WTC11 (cell line): ENCODE measurements at regions not wholly inside any gene's neighbourhood (a gene's known extent, or its start where the extent isn't known, plus 50 kb on each side); places are given as distances from the start of the nearest gene placed in this dataset.

Experiments
- ATAC-seq: fragments of 200-7000 bp; cut with Tn5 transposase; 2 replicates; pipeline ENCODE4 v1.10.0; 2021; ENCODE audit warnings: mild to moderate bottlenecking, moderate library complexity
- CTCF ChIA-PET: fragments of 300-600 bp; sonication (Branson Sonifier 250); formaldehyde crosslinking; loops from one replicate; lab custom pipeline; 2021; ENCODE audit warnings: antibody characterized with exemption; lab: Charles Lee
- POLR2A ChIA-PET: fragments of 350-600 bp; sonication (Branson Sonifier 250); formaldehyde crosslinking; loops from one replicate; lab custom pipeline; 2021; ENCODE audit warnings: antibody characterized with exemption; lab: Charles Lee
- DNase-seq: peaks from one replicate; pipeline ENCODE4 v3.0.0; 2021; ENCODE audit warnings: low spot score
- H3K27ac Mint-ChIP-seq: 2 replicates; pipeline ENCODE4 v1.8.0; 2021; ENCODE audit warnings: mixed read lengths
- H3K27me3 Mint-ChIP-seq: 2 replicates; pipeline ENCODE4 v1.8.0; 2021; ENCODE audit warnings: low read depth, mild to moderate bottlenecking, moderate library complexity, mixed read lengths
- H3K36me3 Mint-ChIP-seq: 2 replicates; pipeline ENCODE4 v1.8.0; 2021; ENCODE audit warnings: mixed read lengths
- H3K4me1 Mint-ChIP-seq: 2 replicates; pipeline ENCODE4 v1.8.0; 2022; ENCODE audit warnings: mixed read lengths
- H3K4me3 Mint-ChIP-seq: 2 replicates; pipeline ENCODE4 v1.8.0; 2021; ENCODE audit warnings: mild to moderate bottlenecking, moderate library complexity, mixed read lengths
- H3K9me3 Mint-ChIP-seq: 2 replicates; pipeline ENCODE4 v1.8.0; 2021; ENCODE audit warnings: mixed read lengths
- ATF1 ChIP-seq: sonication (generic); formaldehyde crosslinking; IDR thresholded peaks from 2 replicates; pipeline ENCODE4 v1.8.1; 2023; ENCODE audit warnings: mild to moderate bottlenecking, moderate library complexity, missing genetic modification reagents
- ATF2 ChIP-seq: sonication (generic); formaldehyde crosslinking; IDR thresholded peaks from 2 replicates; pipeline ENCODE4 v1.8.1; 2022; ENCODE audit warnings: low read depth, missing genetic modification reagents, borderline replicate concordance
- E2F5 ChIP-seq: sonication (generic); formaldehyde crosslinking; IDR thresholded peaks from 2 replicates; pipeline ENCODE4 v1.8.1; 2022; ENCODE audit warnings: mild to moderate bottlenecking, moderate library complexity, missing genetic modification reagents
- ELF4 ChIP-seq: sonication (generic); formaldehyde crosslinking; IDR thresholded peaks from 2 replicates; pipeline ENCODE4 v1.8.1; 2022; ENCODE audit warnings: low read depth, mild to moderate bottlenecking, moderate library complexity, missing genetic modification reagents
- EMX1 ChIP-seq: fragments of 250-450 bp; sonication (Bioruptor Pico); IDR thresholded peaks from 2 replicates; pipeline ENCODE4 v1.8.0; 2021; ENCODE audit warnings: mild to moderate bottlenecking
- ETV6 ChIP-seq: sonication (generic); formaldehyde crosslinking; IDR thresholded peaks from 2 replicates; pipeline ENCODE4 v1.8.1; 2022; ENCODE audit warnings: mild to moderate bottlenecking, missing genetic modification reagents
- HMGXB4 ChIP-seq: sonication (generic); formaldehyde crosslinking; IDR thresholded peaks from 2 replicates; pipeline ENCODE4 v1.8.1; 2023; ENCODE audit warnings: mild to moderate bottlenecking, moderate library complexity, missing genetic modification reagents
- MXD4 ChIP-seq: fragments of 250-450 bp; sonication (Bioruptor Pico); IDR thresholded peaks from 2 replicates; pipeline ENCODE4 v1.8.0; 2021; ENCODE audit warnings: mild to moderate bottlenecking, moderate library complexity, borderline replicate concordance
- NR3C1 ChIP-seq: sonication (generic); formaldehyde crosslinking; conservative IDR thresholded peaks from 2 replicates; pipeline ENCODE4 v1.8.1; 2023; ENCODE audit warnings: low read depth, mild to moderate bottlenecking, missing genetic modification reagents
- TCF7 ChIP-seq: sonication (generic); formaldehyde crosslinking; IDR thresholded peaks from 2 replicates; pipeline ENCODE4 v1.8.0; 2022; ENCODE audit warnings: mild to moderate bottlenecking, low read depth, missing genetic modification reagents, moderate library complexity
- USF1 ChIP-seq: sonication (generic); formaldehyde crosslinking; IDR thresholded peaks from 2 replicates; pipeline ENCODE4 v1.8.0; 2022; ENCODE audit warnings: mild to moderate bottlenecking, missing genetic modification reagents
- ZBTB21 ChIP-seq: sonication (generic); formaldehyde crosslinking; IDR thresholded peaks from 2 replicates; pipeline ENCODE4 v1.8.1; 2023; ENCODE audit warnings: mild to moderate bottlenecking, missing genetic modification reagents, borderline replicate concordance
- ZNF219 ChIP-seq: sonication (generic); formaldehyde crosslinking; IDR thresholded peaks from 2 replicates; pipeline ENCODE4 v1.8.0; 2023; ENCODE audit warnings: missing genetic modification reagents, mild to moderate bottlenecking, borderline replicate concordance
- TF ChIP-seq, protein P1 (sequence below): fragments of 250-450 bp; sonication (Bioruptor Pico); IDR thresholded peaks from 2 replicates; pipeline ENCODE4 v1.9.0; 2021; ENCODE audit warnings: mild to moderate bottlenecking, borderline replicate concordance

DNA sequence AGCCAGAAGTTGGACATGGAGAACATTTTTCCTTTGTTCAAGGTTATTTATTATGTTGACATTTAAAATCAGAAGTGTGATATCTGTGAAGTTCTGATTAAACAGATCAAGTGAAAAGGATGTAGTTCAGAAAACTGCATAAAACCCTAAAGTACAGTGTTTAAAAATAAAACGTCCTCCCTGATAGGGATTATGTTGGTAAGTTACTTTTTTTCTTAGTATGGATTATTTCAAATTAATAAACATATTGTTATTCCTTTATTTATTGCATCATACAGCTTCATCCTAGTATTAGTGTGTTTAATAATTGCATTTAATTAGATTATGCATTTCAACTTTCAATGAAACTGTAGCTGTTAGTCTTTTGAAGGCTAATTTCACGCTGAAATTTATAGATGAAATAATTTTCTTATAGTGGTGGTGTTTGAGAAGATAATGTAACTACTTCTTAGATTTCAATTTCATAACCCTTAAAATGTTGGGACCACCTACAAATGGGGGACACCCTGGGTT, 157.9 kb upstream of the DMRT1 start:
- Mint-ChIP-seq H3K9me3 (peaks cover 6% of the 10 kb centered on the region; the same call in 1 of the 2 replicates), H3K4me3 (no peak overlapping the region), H3K4me1 (peaks cover 29% of the 10 kb centered on the region), H3K36me3 (peaks cover 5% of the 10 kb centered on the region; the same call in 1 of the 2 replicates), H3K27me3 (no peaks in the 10 kb centered on the region), H3K27ac (0 out of 2 replicates have a peak overlapping the region, but pooled peaks have one; percentile 78)
- no peak for TF ChIP-seq ETV6 (CRISPR knock-in tag)
- no peak for TF ChIP-seq NR3C1 (CRISPR knock-in tag)
- no peak for TF ChIP-seq ZBTB21 (CRISPR knock-in tag)
- no peak for TF ChIP-seq ATF2 (CRISPR knock-in tag)
- TF ChIP-seq HMGXB4 (CRISPR knock-in tag), result no peak
- TF ChIP-seq, protein P1, sequence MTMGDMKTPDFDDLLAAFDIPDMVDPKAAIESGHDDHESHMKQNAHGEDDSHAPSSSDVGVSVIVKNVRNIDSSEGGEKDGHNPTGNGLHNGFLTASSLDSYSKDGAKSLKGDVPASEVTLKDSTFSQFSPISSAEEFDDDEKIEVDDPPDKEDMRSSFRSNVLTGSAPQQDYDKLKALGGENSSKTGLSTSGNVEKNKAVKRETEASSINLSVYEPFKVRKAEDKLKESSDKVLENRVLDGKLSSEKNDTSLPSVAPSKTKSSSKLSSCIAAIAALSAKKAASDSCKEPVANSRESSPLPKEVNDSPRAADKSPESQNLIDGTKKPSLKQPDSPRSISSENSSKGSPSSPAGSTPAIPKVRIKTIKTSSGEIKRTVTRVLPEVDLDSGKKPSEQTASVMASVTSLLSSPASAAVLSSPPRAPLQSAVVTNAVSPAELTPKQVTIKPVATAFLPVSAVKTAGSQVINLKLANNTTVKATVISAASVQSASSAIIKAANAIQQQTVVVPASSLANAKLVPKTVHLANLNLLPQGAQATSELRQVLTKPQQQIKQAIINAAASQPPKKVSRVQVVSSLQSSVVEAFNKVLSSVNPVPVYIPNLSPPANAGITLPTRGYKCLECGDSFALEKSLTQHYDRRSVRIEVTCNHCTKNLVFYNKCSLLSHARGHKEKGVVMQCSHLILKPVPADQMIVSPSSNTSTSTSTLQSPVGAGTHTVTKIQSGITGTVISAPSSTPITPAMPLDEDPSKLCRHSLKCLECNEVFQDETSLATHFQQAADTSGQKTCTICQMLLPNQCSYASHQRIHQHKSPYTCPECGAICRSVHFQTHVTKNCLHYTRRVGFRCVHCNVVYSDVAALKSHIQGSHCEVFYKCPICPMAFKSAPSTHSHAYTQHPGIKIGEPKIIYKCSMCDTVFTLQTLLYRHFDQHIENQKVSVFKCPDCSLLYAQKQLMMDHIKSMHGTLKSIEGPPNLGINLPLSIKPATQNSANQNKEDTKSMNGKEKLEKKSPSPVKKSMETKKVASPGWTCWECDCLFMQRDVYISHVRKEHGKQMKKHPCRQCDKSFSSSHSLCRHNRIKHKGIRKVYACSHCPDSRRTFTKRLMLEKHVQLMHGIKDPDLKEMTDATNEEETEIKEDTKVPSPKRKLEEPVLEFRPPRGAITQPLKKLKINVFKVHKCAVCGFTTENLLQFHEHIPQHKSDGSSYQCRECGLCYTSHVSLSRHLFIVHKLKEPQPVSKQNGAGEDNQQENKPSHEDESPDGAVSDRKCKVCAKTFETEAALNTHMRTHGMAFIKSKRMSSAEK (CRISPR knock-in tag), result no peak
- no peak for TF ChIP-seq EMX1 (CRISPR knock-in tag)
- ChIA-PET CTCF (interaction anchor here (1.1 kb wide), 2 partner anchors 10 to 66 kb away, joined by 5 read pairs; no protein-coding TSS in a partner anchor), POLR2A (interaction anchor here (0.6 kb wide), 1 partner anchor 71 kb away, joined by 3 read pairs; no protein-coding TSS in a partner anchor)
- DNase-seq (no peak), ATAC-seq (no peak)

DNA sequence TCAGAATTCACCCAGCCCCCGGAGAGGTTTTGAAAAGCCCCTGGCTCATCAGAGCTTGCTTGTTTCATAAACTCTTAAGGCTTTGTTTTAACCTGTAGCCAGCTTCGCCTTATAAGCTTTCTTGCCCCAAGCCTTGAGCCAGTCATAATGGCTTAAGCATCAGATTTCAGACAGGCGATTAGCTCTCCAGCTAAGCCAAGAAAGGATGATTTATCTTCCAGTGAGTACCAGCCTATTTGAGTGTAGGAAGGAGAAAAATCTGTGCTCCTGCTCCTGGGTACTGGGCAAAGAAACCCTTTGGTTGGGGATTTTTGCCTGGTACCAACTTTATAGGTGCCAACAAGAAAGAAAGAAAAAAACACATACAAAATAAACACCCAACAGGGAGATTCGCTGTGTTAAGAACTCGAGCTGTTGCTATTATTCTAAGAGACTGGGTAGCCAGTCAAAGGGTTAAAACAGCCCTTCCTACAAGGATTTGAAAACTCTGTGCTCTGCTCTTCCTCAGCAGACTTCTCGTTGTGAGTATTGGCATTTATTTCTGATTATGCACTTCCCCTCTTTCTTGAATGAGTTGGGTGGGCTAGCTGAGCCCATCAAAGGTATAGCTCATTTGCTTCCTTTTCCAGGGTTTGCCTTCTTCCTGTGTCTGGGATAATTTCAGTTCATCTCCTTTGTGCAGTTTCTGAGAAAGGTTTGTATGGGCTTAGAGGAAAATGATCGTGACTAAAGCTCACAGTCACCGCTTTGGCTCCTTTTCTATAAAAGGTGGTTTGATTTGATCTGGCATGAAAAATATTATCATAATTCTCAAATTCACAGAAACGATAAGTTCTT, 157.2 kb upstream of the DMRT1 start:
- TF ChIP-seq E2F5 (CRISPR knock-in tag), result no peak
- no peak for TF ChIP-seq USF1
- no peak for TF ChIP-seq MXD4 (CRISPR knock-in tag)
- TF ChIP-seq ELF4 (CRISPR knock-in tag), result no peak
- no peak for TF ChIP-seq TCF7 (CRISPR knock-in tag)
- no peak for TF ChIP-seq ATF1 (CRISPR knock-in tag)
- TF ChIP-seq ZNF219 (CRISPR knock-in tag), result no peak
- CTCF ChIA-PET, result interaction anchor here (1.1 kb wide), 2 partner anchors 11 to 67 kb away, joined by 5 read pairs; no protein-coding TSS in a partner anchor

More for the DNA sequence above, 157.2 kb upstream of the DMRT1 start:
- H3K4me1 Mint-ChIP-seq, result peaks cover 30% of the 10 kb centered on the region
- DNase-seq (no peak), ATAC-seq (peak; percentile 86)
- no peaks in the 10 kb centered on the region for H3K27me3 Mint-ChIP-seq
- POLR2A ChIA-PET, result no interaction called here
- 0 out of 2 replicates have a peak overlapping the region, but pooled peaks have one; percentile 35 for H3K4me3 Mint-ChIP-seq
- H3K36me3 Mint-ChIP-seq, result peaks cover 5% of the 10 kb centered on the region; the same call in 1 of the 2 replicates
- H3K27ac Mint-ChIP-seq, result peak overlapping the region; percentile 78
- peaks cover 6% of the 10 kb centered on the region; the same call in 1 of the 2 replicates for H3K9me3 Mint-ChIP-seq
